Caco-2 (cell line): ENCODE measurements at regions not wholly inside any gene's neighbourhood (a gene's known extent, or its start where the extent isn't known, plus 50 kb on each side); places are given as distances from the start of the nearest gene placed in this dataset.

Experiments
- BruUV-seq: library from RNA; stranded (reverse); fragments of 400-500 nt; replicated peaks from 2 replicates; lab custom pipeline; 2021; lab: Mats Ljungman, UMichigan
- CTCF ChIA-PET: fragments of 300-600 bp; sonication (Branson Sonifier 250); formaldehyde crosslinking; loops from one replicate; lab custom pipeline; 2022; ENCODE audit warnings: antibody characterized with exemption; lab: Charles Lee
- POLR2A ChIA-PET: fragments of 300-600 bp; sonication (Branson Sonifier 250); formaldehyde crosslinking; loops from one replicate; lab custom pipeline; 2022; ENCODE audit warnings: antibody characterized with exemption; lab: Charles Lee
- DNase-seq, 2 experiments: peaks; one replicate each; pipeline versions ENCODE4 v3.0.0 to v3.0.0-alpha.2; 2020 to 2022
- H3K27me3 ChIP-seq: replicated peaks from 2 replicates; pipeline ENCODE4 v1.6.0; 2011; ENCODE audit warnings: low read length; ENCODE audit not compliant: control insufficient read depth, insufficient read depth
- H3K36me3 ChIP-seq: 2 replicates; pipeline ENCODE4 v1.5.1; 2011; ENCODE audit warnings: low read length; ENCODE audit not compliant: control insufficient read depth, insufficient read depth
- H3K4me1 ChIP-seq: fragments of 250-450 bp; sonication (Bioruptor Pico); 2 replicates; pipeline ENCODE4 v1.5.1; 2020; ENCODE audit warnings: mild to moderate bottlenecking
- H3K4me3 ChIP-seq: 2 replicates; pipeline ENCODE4 v1.5.1; 2011; ENCODE audit warnings: low read depth, mild to moderate bottlenecking, control low read depth, low read length
- H3K9me3 ChIP-seq: fragments of 250-450 bp; sonication (Bioruptor Pico); 2 replicates; pipeline ENCODE4 v1.5.1; 2020; ENCODE audit warnings: mild to moderate bottlenecking, moderate library complexity
- H3K27ac Mint-ChIP-seq: one replicate; pipeline ENCODE4 v1.8.0; 2022; ENCODE audit warnings: mixed read lengths; ENCODE audit not compliant: unreplicated experiment
- H3K27me3 Mint-ChIP-seq: one replicate; pipeline ENCODE4 v1.8.0; 2022; ENCODE audit warnings: mixed read lengths; ENCODE audit not compliant: insufficient read depth, unreplicated experiment
- H3K36me3 Mint-ChIP-seq: one replicate; pipeline ENCODE4 v1.8.0; 2022; ENCODE audit warnings: mild to moderate bottlenecking, mixed read lengths; ENCODE audit not compliant: insufficient read depth, unreplicated experiment
- H3K4me1 Mint-ChIP-seq: one replicate; pipeline ENCODE4 v1.8.0; 2022; ENCODE audit warnings: low read depth, mixed read lengths; ENCODE audit not compliant: unreplicated experiment
- H3K4me3 Mint-ChIP-seq: one replicate; pipeline ENCODE4 v1.8.0; 2022; ENCODE audit warnings: mild to moderate bottlenecking, moderate library complexity, mixed read lengths; ENCODE audit not compliant: unreplicated experiment
- H3K9me3 Mint-ChIP-seq: one replicate; pipeline ENCODE4 v1.8.0; 2022; ENCODE audit warnings: mixed read lengths; ENCODE audit not compliant: unreplicated experiment
- intact Hi-C: fragments of 100-400 bp; cut with micrococcal nuclease; formaldehyde crosslinking; loops from one replicate; pipeline ENCODE4 v1.10.0; 2022; ENCODE audit not compliant: unreplicated experiment
- TF ChIP-seq, protein P1 (sequence below), 2 experiments: fragments of 200-600 bp in 1 of 2; IDR thresholded peaks; 1 replicate in 1 of 2; 2 replicates in 1 of 2; pipeline versions ENCODE4 v1.5.1 to v1.8.0; 2011 to 2022; ENCODE audit warnings: antibody characterized with exemption in 1 of 2, control low read depth in 1 of 2, inconsistent platforms in 1 of 2, low read depth in 1 of 2, low read length in 1 of 2, mild to moderate bottlenecking in 1 of 2, moderate library complexity in 1 of 2; ENCODE audit not compliant: insufficient read depth in 1 of 2, severe bottlenecking in 1 of 2, unreplicated experiment in 1 of 2

GRCh38 chr12:114163771-114164170 is 197.6 kb upstream of the RBM19 start:
- H3K27ac Mint-ChIP-seq, result no peak overlapping the region
- Histone ChIP-seq H3K4me3 (no peak overlapping the region), H3K9me3 (no peaks in the 10 kb centered on the region), H3K27me3 (no peaks in the 10 kb centered on the region; the same call in 1 of the 2 replicates), H3K4me1 (no peaks in the 10 kb centered on the region), H3K36me3 (no peaks in the 10 kb centered on the region)
- intact Hi-C loops, result no loop called here
- DNase-seq, result no peak
- H3K9me3 Mint-ChIP-seq, result no peaks in the 10 kb centered on the region
- H3K27me3 Mint-ChIP-seq, result peaks cover 3% of the 10 kb centered on the region
- no peak overlapping the region for H3K4me3 Mint-ChIP-seq
- no peaks in the 10 kb centered on the region for H3K36me3 Mint-ChIP-seq
- H3K4me1 Mint-ChIP-seq, result no peaks in the 10 kb centered on the region
- ChIA-PET POLR2A (no interaction called here), CTCF (interaction anchor here (0.7 kb wide), 1 partner anchor 37 kb away, joined by 7 read pairs; no protein-coding TSS in a partner anchor)
- TF ChIP-seq, protein P1, sequence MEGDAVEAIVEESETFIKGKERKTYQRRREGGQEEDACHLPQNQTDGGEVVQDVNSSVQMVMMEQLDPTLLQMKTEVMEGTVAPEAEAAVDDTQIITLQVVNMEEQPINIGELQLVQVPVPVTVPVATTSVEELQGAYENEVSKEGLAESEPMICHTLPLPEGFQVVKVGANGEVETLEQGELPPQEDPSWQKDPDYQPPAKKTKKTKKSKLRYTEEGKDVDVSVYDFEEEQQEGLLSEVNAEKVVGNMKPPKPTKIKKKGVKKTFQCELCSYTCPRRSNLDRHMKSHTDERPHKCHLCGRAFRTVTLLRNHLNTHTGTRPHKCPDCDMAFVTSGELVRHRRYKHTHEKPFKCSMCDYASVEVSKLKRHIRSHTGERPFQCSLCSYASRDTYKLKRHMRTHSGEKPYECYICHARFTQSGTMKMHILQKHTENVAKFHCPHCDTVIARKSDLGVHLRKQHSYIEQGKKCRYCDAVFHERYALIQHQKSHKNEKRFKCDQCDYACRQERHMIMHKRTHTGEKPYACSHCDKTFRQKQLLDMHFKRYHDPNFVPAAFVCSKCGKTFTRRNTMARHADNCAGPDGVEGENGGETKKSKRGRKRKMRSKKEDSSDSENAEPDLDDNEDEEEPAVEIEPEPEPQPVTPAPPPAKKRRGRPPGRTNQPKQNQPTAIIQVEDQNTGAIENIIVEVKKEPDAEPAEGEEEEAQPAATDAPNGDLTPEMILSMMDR (IDR thresholded peaks at IDR 0.05; ENCODE audit: insufficient read depth in 1 of 2, low read depth in 1 of 2, low read length in 1 of 2, severe bottlenecking in 1 of 2, unreplicated experiment in 1 of 2), result no peak
- BruUV-seq, result no TSS peak

DNA sequence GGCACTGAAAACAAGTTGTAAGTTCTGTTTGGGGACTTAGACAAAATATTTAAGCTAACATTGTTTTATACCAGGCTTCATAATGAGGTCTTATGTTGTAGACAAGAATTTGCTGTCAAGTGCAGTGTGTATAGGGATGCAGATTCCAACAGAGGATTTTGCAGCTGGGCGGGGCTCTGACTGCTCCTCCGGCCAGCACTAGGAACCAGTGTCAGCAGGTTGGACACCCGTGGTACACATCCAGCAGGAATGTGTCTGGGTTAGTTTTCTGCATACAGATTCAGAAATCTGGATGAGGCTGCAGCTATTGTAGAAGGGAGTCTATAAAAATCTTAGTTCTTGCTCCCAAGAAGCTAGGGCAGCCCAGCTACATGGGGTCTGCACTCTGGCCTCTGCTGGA is 194.3 kb upstream of the RBM19 start:
- H3K27me3 Mint-ChIP-seq, result peaks cover 3% of the 10 kb centered on the region
- intact Hi-C loops, result no loop called here
- H3K9me3 Mint-ChIP-seq, result no peaks in the 10 kb centered on the region
- H3K4me3 Mint-ChIP-seq, result no peak overlapping the region
- Histone ChIP-seq H3K36me3 (no peaks in the 10 kb centered on the region), H3K4me3 (no peak overlapping the region), H3K9me3 (no peaks in the 10 kb centered on the region), H3K27me3 (no peaks in the 10 kb centered on the region; the same call in 1 of the 2 replicates), H3K4me1 (no peaks in the 10 kb centered on the region)
- H3K27ac Mint-ChIP-seq, result no peak overlapping the region
- POLR2A ChIA-PET, result no interaction called here
- BruUV-seq, result no TSS peak
- no peaks in the 10 kb centered on the region for H3K4me1 Mint-ChIP-seq
- H3K36me3 Mint-ChIP-seq, result no peaks in the 10 kb centered on the region
- no peak for DNase-seq
- CTCF ChIA-PET, result no interaction called here
- TF ChIP-seq, protein P1 (IDR thresholded peaks at IDR 0.05; ENCODE audit: insufficient read depth in 1 of 2, low read depth in 1 of 2, low read length in 1 of 2, severe bottlenecking in 1 of 2, unreplicated experiment in 1 of 2), result no peak

- no peaks in the 10 kb centered on the region for H3K9me3 ChIP-seq
- POLR2A ChIA-PET, result no interaction called here
- H3K27me3 ChIP-seq, result no peaks in the 10 kb centered on the region
- intact Hi-C loops, result loop anchor here (10.0 kb wide), 1 partner anchor 168 kb away; no protein-coding TSS in a partner anchor
- H3K4me1 ChIP-seq, result no peaks in the 10 kb centered on the region
- H3K4me3 Mint-ChIP-seq, result no peak overlapping the region
- H3K36me3 ChIP-seq, result no peaks in the 10 kb centered on the region
- DNase-seq, result no peak
- H3K27ac Mint-ChIP-seq, result no peak overlapping the region
- H3K9me3 Mint-ChIP-seq, result no peaks in the 10 kb centered on the region
- H3K36me3 Mint-ChIP-seq, result no peaks in the 10 kb centered on the region
- CTCF ChIA-PET, result no interaction called here
- peaks cover 12% of the 10 kb centered on the region for H3K27me3 Mint-ChIP-seq
- no TSS peak for BruUV-seq
- TF ChIP-seq, protein P1 (IDR thresholded peaks at IDR 0.05; ENCODE audit: insufficient read depth in 1 of 2, low read depth in 1 of 2, low read length in 1 of 2, severe bottlenecking in 1 of 2, unreplicated experiment in 1 of 2), result no peak
- no peaks in the 10 kb centered on the region for H3K4me1 Mint-ChIP-seq
- no peak overlapping the region for H3K4me3 ChIP-seq
These were observed 186.8 kb upstream of the RBM19 start for GRCh38 chr12:114152890-114153289.
